ENCODE measurements at regions not wholly inside any gene's neighbourhood (a gene's known extent, or its start where the extent isn't known, plus 50 kb on each side); places are given as distances from the start of the nearest gene placed in this dataset.

GRCh38 chr10:9615189-9615588, 1402.5 kb upstream of the CELF2 start:
- intact Hi-C loops (cut with DNase I) = no loop called here
- DNase-seq (no peak), ATAC-seq (no peak), FAIRE-seq (no peak)
- no peak for TF ChIP-seq CTCF (IDR thresholded peaks at IDR 0.05)
- H3K9me3 ChIP-seq = no peaks in the 10 kb centered on the region
- WGBS, 2 donors = 64 to 66% methylated on average over 3 of the region's 3 CpGs
- H3K27me3 ChIP-seq = no peaks in the 10 kb centered on the region
- no peaks in the 10 kb centered on the region for H3K36me3 ChIP-seq
- no peak overlapping the region for H3K4me3 ChIP-seq
- no peak overlapping the region for H3K27ac ChIP-seq
- no peaks in the 10 kb centered on the region for H3K4me1 ChIP-seq

DNA sequence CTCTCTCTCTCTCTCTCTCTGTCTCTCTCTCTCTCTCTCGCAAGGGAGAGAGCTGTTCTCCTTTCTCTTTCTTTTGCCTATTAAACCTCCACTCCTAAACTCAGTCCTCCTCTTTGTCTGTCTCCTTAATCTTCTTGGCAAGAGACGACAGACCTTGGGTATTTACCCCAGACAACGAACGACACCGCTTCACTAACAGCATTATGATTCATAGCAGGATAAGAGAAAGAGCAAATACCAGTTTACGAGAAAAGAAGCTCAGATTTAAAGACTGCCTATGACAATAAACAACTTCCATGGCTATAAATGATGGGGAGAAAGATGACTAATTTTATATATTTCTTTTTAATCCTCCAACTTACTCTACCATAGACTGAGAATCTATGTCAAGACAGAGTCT, 1396.5 kb upstream of the CELF2 start:
- Histone ChIP-seq H3K4me1 (peaks cover 0 to 10% (median 0%) of the 10 kb centered on the region in 3 donors), H3K27ac (no peak overlapping the region), H3K27me3 (no peaks in the 10 kb centered on the region), H3K9me3 (no peaks in the 10 kb centered on the region), H3K4me3 (no peak overlapping the region), H3K36me3 (no peaks in the 10 kb centered on the region)
- no peak for ATAC-seq
- FAIRE-seq = no peak
- TF ChIP-seq CTCF (IDR thresholded peaks at IDR 0.05) = no peak
- DNase-seq = no peak
- intact Hi-C loops (cut with DNase I) = no loop called here
- WGBS, 2 donors = 46 to 51% methylated on average over 6 of the region's 6 CpGs

DNA sequence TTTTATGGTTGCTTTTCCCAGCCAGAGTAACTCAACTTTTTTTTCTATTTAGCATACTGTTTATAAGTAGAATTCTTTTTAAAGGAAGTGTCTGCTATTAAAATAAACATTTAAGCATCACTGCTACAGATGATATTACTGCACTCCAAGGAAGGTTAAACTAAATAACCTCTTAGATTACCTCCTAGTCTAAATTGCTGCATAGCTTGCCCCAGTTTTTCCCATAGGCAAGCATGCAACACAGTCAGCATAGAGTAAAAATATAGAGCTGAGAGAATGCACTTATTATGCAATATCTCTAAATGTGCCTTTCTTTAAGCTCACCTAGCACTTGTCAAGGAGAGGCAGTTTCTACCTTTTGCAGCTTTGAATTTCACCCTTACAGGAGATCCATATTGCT, 1392.4 kb upstream of the CELF2 start:
- no peak for DNase-seq
- no peak for FAIRE-seq
- no peak for TF ChIP-seq CTCF (IDR thresholded peaks at IDR 0.05)
- intact Hi-C loops (cut with DNase I) = no loop called here
- ATAC-seq = no peak
- no peaks in the 10 kb centered on the region for H3K9me3 ChIP-seq
- H3K27ac ChIP-seq = no peak overlapping the region
- H3K4me1 ChIP-seq = peaks cover 0 to 10% (median 0%) of the 10 kb centered on the region in 3 donors
- no peaks in the 10 kb centered on the region for H3K36me3 ChIP-seq
- H3K4me3 ChIP-seq = no peak overlapping the region
- no peaks in the 10 kb centered on the region for H3K27me3 ChIP-seq

- no peak for ATAC-seq
- H3K9me3 ChIP-seq = no peaks in the 10 kb centered on the region
- no peak for TF ChIP-seq CTCF (IDR thresholded peaks at IDR 0.05)
- FAIRE-seq = no peak
- H3K4me1 ChIP-seq = no peaks in the 10 kb centered on the region
- no peaks in the 10 kb centered on the region for H3K27me3 ChIP-seq
- no peak overlapping the region for H3K27ac ChIP-seq
- H3K4me3 ChIP-seq = no peak overlapping the region
- 40 to 44% methylated on average over 3 of the region's 3 CpGs for WGBS, 2 donors
- no peaks in the 10 kb centered on the region for H3K36me3 ChIP-seq
- no peak for DNase-seq
- intact Hi-C loops (cut with DNase I) = no loop called here
Measured at GRCh38 chr10:9634466-9634865, 1383.2 kb upstream of the CELF2 start.

DNA sequence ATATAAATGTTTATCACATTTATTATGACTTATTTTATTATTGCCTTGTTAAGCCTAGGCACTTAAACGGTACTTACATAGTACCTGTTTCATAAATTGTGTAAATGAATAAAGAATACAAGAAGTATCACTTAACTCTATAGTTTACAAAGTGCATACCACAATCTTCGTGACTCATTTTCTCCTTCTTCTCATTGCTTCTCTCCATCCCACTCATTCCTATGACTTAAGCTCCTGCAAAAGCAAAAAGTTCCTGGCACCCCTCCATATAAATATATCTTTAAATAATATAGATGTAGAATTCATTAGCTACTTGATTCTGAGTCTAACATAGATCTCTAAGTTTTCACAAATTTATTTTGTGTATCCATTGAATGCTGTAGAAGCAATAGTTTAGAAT, 1382.0 kb upstream of the CELF2 start:
- H3K27me3 ChIP-seq = no peaks in the 10 kb centered on the region
- no peak overlapping the region for H3K4me3 ChIP-seq
- 56 to 58% methylated on average over 2 of the region's 2 CpGs for WGBS, 2 donors
- DNase-seq (no peak), ATAC-seq (no peak), FAIRE-seq (no peak)
- no peak overlapping the region for H3K27ac ChIP-seq
- no peaks in the 10 kb centered on the region for H3K9me3 ChIP-seq
- H3K36me3 ChIP-seq = no peaks in the 10 kb centered on the region
- TF ChIP-seq CTCF (IDR thresholded peaks at IDR 0.05) = no peak
- H3K4me1 ChIP-seq = no peaks in the 10 kb centered on the region
- intact Hi-C loops (cut with DNase I) = no loop called here
